ENCODE measurements at regions not wholly inside any gene's neighbourhood (a gene's known extent, or its start where the extent isn't known, plus 50 kb on each side); places are given as distances from the start of the nearest gene placed in this dataset.
"Not testable (repeated sequence)": the region's sequence is repeated elsewhere in the genome, so short reads cannot be mapped to it uniquely, and the experiment has no call there.

- no peaks in the 10 kb centered on the region for H3K9me3 ChIP-seq (ENCODE audit: control insufficient read depth, low read length)
- no peak overlapping the region for H3K4me3 ChIP-seq (ENCODE audit: low read length)
- H3K27me3 ChIP-seq (ENCODE audit: control insufficient read depth, insufficient read depth, low read length): no peaks in the 10 kb centered on the region
- no peaks in the 10 kb centered on the region for H3K36me3 ChIP-seq (ENCODE audit: control insufficient read depth, insufficient read depth, low read length)
- H3K4me1 ChIP-seq (ENCODE audit: control insufficient read depth, insufficient read depth, low read length): no peaks in the 10 kb centered on the region
- H3K9ac ChIP-seq (ENCODE audit: low read length): no peak overlapping the region
Observed at GRCh38 chr5:17951392-17952169, 317.3 kb downstream of the TAF11L14 start.

GRCh38 chr5:17952231-17952630, 318.0 kb downstream of the TAF11L14 start:
- Histone ChIP-seq H3K9me3 (ENCODE audit: control insufficient read depth, low read length) (no peaks in the 10 kb centered on the region), H3K4me1 (ENCODE audit: control insufficient read depth, insufficient read depth, low read length) (no peaks in the 10 kb centered on the region), H3K4me3 (ENCODE audit: low read length) (no peak overlapping the region)

GRCh38 chr5:17964067-17964466, 329.8 kb downstream of the TAF11L14 start:
- Histone ChIP-seq H3K9ac (ENCODE audit: low read length) (no peak overlapping the region), H3K4me3 (ENCODE audit: low read length) (no peak overlapping the region), H3K36me3 (ENCODE audit: control insufficient read depth, insufficient read depth, low read length) (no peaks in the 10 kb centered on the region), H3K9me3 (ENCODE audit: control insufficient read depth, low read length) (no peaks in the 10 kb centered on the region), H3K27me3 (ENCODE audit: control insufficient read depth, insufficient read depth, low read length) (no peaks in the 10 kb centered on the region), H3K4me1 (ENCODE audit: control insufficient read depth, insufficient read depth, low read length) (no peaks in the 10 kb centered on the region)

More at GRCh38 chr5:17952231-17952630, 318.0 kb downstream of the TAF11L14 start:
- H3K36me3 ChIP-seq (ENCODE audit: control insufficient read depth, insufficient read depth, low read length): no peaks in the 10 kb centered on the region
- H3K9ac ChIP-seq (ENCODE audit: low read length): no peak overlapping the region
- H3K27me3 ChIP-seq (ENCODE audit: control insufficient read depth, insufficient read depth, low read length): no peaks in the 10 kb centered on the region

- H3K36me3 ChIP-seq (ENCODE audit: control insufficient read depth, insufficient read depth, low read length): no peaks in the 10 kb centered on the region
- no peaks in the 10 kb centered on the region for H3K9me3 ChIP-seq (ENCODE audit: control insufficient read depth, low read length)
- no peak overlapping the region for H3K4me3 ChIP-seq (ENCODE audit: low read length)
- no peaks in the 10 kb centered on the region for H3K4me1 ChIP-seq (ENCODE audit: control insufficient read depth, insufficient read depth, low read length)
- no peak overlapping the region for H3K9ac ChIP-seq (ENCODE audit: low read length)
- no peaks in the 10 kb centered on the region for H3K27me3 ChIP-seq (ENCODE audit: control insufficient read depth, insufficient read depth, low read length)
Observed at GRCh38 chr5:17966640-17967402, 332.6 kb downstream of the TAF11L14 start.

GRCh38 chr5:17976404-17976803, 342.1 kb downstream of the TAF11L14 start:
- Histone ChIP-seq H3K4me3 (ENCODE audit: low read length) (no peak overlapping the region), H3K9me3 (ENCODE audit: control insufficient read depth, low read length) (no peaks in the 10 kb centered on the region), H3K9ac (ENCODE audit: low read length) (no peak overlapping the region), H3K27me3 (ENCODE audit: control insufficient read depth, insufficient read depth, low read length) (no peaks in the 10 kb centered on the region), H3K4me1 (ENCODE audit: control insufficient read depth, insufficient read depth, low read length) (no peaks in the 10 kb centered on the region), H3K36me3 (ENCODE audit: control insufficient read depth, insufficient read depth, low read length) (no peaks in the 10 kb centered on the region)

GRCh38 chr5:17978954-17979353, 344.7 kb downstream of the TAF11L14 start:
- H3K9me3 ChIP-seq (ENCODE audit: control insufficient read depth, low read length): no peaks in the 10 kb centered on the region
- H3K9ac ChIP-seq (ENCODE audit: low read length): no peak overlapping the region
- no peaks in the 10 kb centered on the region for H3K27me3 ChIP-seq (ENCODE audit: control insufficient read depth, insufficient read depth, low read length)
- H3K4me3 ChIP-seq (ENCODE audit: low read length): no peak overlapping the region
- no peaks in the 10 kb centered on the region for H3K4me1 ChIP-seq (ENCODE audit: control insufficient read depth, insufficient read depth, low read length)
- H3K36me3 ChIP-seq (ENCODE audit: control insufficient read depth, insufficient read depth, low read length): no peaks in the 10 kb centered on the region

GRCh38 chr5:17982626-17983025, 348.4 kb downstream of the TAF11L14 start:
- H3K9me3 ChIP-seq (ENCODE audit: control insufficient read depth, low read length); H3K4me1 ChIP-seq (ENCODE audit: control insufficient read depth, insufficient read depth, low read length); H3K9ac ChIP-seq (ENCODE audit: low read length); H3K27me3 ChIP-seq (ENCODE audit: control insufficient read depth, insufficient read depth, low read length); H3K4me3 ChIP-seq (ENCODE audit: low read length); H3K36me3 ChIP-seq (ENCODE audit: control insufficient read depth, insufficient read depth, low read length): not testable (repeated sequence)

- H3K9me3 ChIP-seq (ENCODE audit: control insufficient read depth, low read length): no peaks in the 10 kb centered on the region
- no peaks in the 10 kb centered on the region for H3K36me3 ChIP-seq (ENCODE audit: control insufficient read depth, insufficient read depth, low read length)
- no peaks in the 10 kb centered on the region for H3K27me3 ChIP-seq (ENCODE audit: control insufficient read depth, insufficient read depth, low read length)
- H3K4me1 ChIP-seq (ENCODE audit: control insufficient read depth, insufficient read depth, low read length): no peaks in the 10 kb centered on the region
- no peak overlapping the region for H3K4me3 ChIP-seq (ENCODE audit: low read length)
- no peak overlapping the region for H3K9ac ChIP-seq (ENCODE audit: low read length)
Observed at GRCh38 chr5:17989036-17989435, 354.8 kb downstream of the TAF11L14 start.

GRCh38 chr5:17989567-17990563, 355.6 kb downstream of the TAF11L14 start:
- Histone ChIP-seq H3K4me3 (ENCODE audit: low read length) (no peak overlapping the region), H3K9ac (ENCODE audit: low read length) (no peak overlapping the region), H3K9me3 (ENCODE audit: control insufficient read depth, low read length) (no peaks in the 10 kb centered on the region), H3K36me3 (ENCODE audit: control insufficient read depth, insufficient read depth, low read length) (no peaks in the 10 kb centered on the region), H3K27me3 (ENCODE audit: control insufficient read depth, insufficient read depth, low read length) (no peaks in the 10 kb centered on the region), H3K4me1 (ENCODE audit: control insufficient read depth, insufficient read depth, low read length) (no peaks in the 10 kb centered on the region)

- Histone ChIP-seq H3K9me3 (ENCODE audit: control insufficient read depth, low read length) (no peaks in the 10 kb centered on the region), H3K4me1 (ENCODE audit: control insufficient read depth, insufficient read depth, low read length) (no peaks in the 10 kb centered on the region), H3K4me3 (ENCODE audit: low read length) (no peak overlapping the region), H3K27me3 (ENCODE audit: control insufficient read depth, insufficient read depth, low read length) (no peaks in the 10 kb centered on the region), H3K9ac (ENCODE audit: low read length) (no peak overlapping the region), H3K36me3 (ENCODE audit: control insufficient read depth, insufficient read depth, low read length) (no peaks in the 10 kb centered on the region)
Observed at GRCh38 chr5:17991775-17992174, 357.5 kb downstream of the TAF11L14 start.

GRCh38 chr5:17992291-17992690, 358.0 kb downstream of the TAF11L14 start:
- H3K4me1 ChIP-seq (ENCODE audit: control insufficient read depth, insufficient read depth, low read length): no peaks in the 10 kb centered on the region

More at GRCh38 chr5:17992291-17992690, 358.0 kb downstream of the TAF11L14 start:
- no peak overlapping the region for H3K9ac ChIP-seq (ENCODE audit: low read length)
- no peaks in the 10 kb centered on the region for H3K27me3 ChIP-seq (ENCODE audit: control insufficient read depth, insufficient read depth, low read length)
- no peak overlapping the region for H3K4me3 ChIP-seq (ENCODE audit: low read length)
- H3K36me3 ChIP-seq (ENCODE audit: control insufficient read depth, insufficient read depth, low read length): no peaks in the 10 kb centered on the region
- H3K9me3 ChIP-seq (ENCODE audit: control insufficient read depth, low read length): no peaks in the 10 kb centered on the region

Measured in mucosa of stomach (tissue), 1 donor.